Muscle layer of duodenum (tissue), 2 donors: ENCODE measurements at regions not wholly inside any gene's neighbourhood (a gene's known extent, or its start where the extent isn't known, plus 50 kb on each side); places are given as distances from the start of the nearest gene placed in this dataset.

Experiments used
- H3K27ac ChIP-seq: one replicate; pipeline ENCODE4 v1.7.0; 2013; ENCODE audit warnings: mild to moderate bottlenecking, low read length
- H3K27me3 ChIP-seq: one replicate; pipeline ENCODE4 v1.7.0; 2013; ENCODE audit warnings: low read depth, mild to moderate bottlenecking, control low read depth, low read length
- H3K36me3 ChIP-seq, 2 donors: one replicate each; pipeline ENCODE4 v1.7.0; 2013; ENCODE audit warnings: low read length in 2 of 2, control low read depth in 1 of 2, mild to moderate bottlenecking in 1 of 2; ENCODE audit not compliant: insufficient read depth in 2 of 2, control insufficient read depth in 1 of 2
- H3K4me1 ChIP-seq, 2 donors: one replicate each; pipeline ENCODE4 v1.7.0; 2013; ENCODE audit warnings: low read length in 2 of 2, mild to moderate bottlenecking in 2 of 2, control low read depth in 1 of 2, moderate library complexity in 1 of 2; ENCODE audit not compliant: insufficient read depth in 2 of 2, control insufficient read depth in 1 of 2
- H3K4me3 ChIP-seq, 2 donors: one replicate each; pipeline ENCODE4 v1.7.0; 2013; ENCODE audit warnings: low read length in 2 of 2, low read depth in 1 of 2, mild to moderate bottlenecking in 1 of 2
- H3K9me3 ChIP-seq, 2 donors: one replicate each; pipeline ENCODE4 v1.7.0; 2013; ENCODE audit warnings: low read length in 2 of 2, control low read depth in 1 of 2, mild to moderate bottlenecking in 1 of 2; ENCODE audit not compliant: control insufficient read depth in 1 of 2
- donor health status: healthy.

GRCh38 chr9:81741103-81741502 lies 51.8 kb upstream of the TLE1 start:
- H3K27me3 ChIP-seq = no peaks in the 10 kb centered on the region
- H3K4me1 ChIP-seq = peaks cover 0 to 4% of the 10 kb centered on the region in 2 donors
- no peaks in the 10 kb centered on the region for H3K9me3 ChIP-seq
- no peak overlapping the region for H3K4me3 ChIP-seq
- H3K36me3 ChIP-seq = no peaks in the 10 kb centered on the region
- H3K27ac ChIP-seq = no peak overlapping the region

GRCh38 chr9:81748091-81748490 lies 58.7 kb upstream of the TLE1 start:
- no peak overlapping the region for H3K27ac ChIP-seq
- no peaks in the 10 kb centered on the region for H3K27me3 ChIP-seq
- H3K4me3 ChIP-seq = no peak overlapping the region
- H3K9me3 ChIP-seq = no peaks in the 10 kb centered on the region
- no peaks in the 10 kb centered on the region for H3K4me1 ChIP-seq
- H3K36me3 ChIP-seq = no peaks in the 10 kb centered on the region

- H3K27ac ChIP-seq = no peak overlapping the region
- no peaks in the 10 kb centered on the region for H3K27me3 ChIP-seq
- H3K4me1 ChIP-seq = no peaks in the 10 kb centered on the region
- no peaks in the 10 kb centered on the region for H3K9me3 ChIP-seq
- no peak overlapping the region for H3K4me3 ChIP-seq
- no peaks in the 10 kb centered on the region for H3K36me3 ChIP-seq
Observed at GRCh38 chr9:81753436-81753835, 64.1 kb upstream of the TLE1 start.

- no peaks in the 10 kb centered on the region for H3K27me3 ChIP-seq
- H3K27ac ChIP-seq = no peak overlapping the region
- H3K4me1 ChIP-seq = no peaks in the 10 kb centered on the region
- no peaks in the 10 kb centered on the region for H3K9me3 ChIP-seq
- H3K4me3 ChIP-seq = no peak overlapping the region
- no peaks in the 10 kb centered on the region for H3K36me3 ChIP-seq
Observed at GRCh38 chr9:81754245-81754644, 64.9 kb upstream of the TLE1 start.

GRCh38 chr9:81755721-81756120 lies 66.4 kb upstream of the TLE1 start:
- H3K36me3 ChIP-seq = no peaks in the 10 kb centered on the region
- H3K27me3 ChIP-seq = no peaks in the 10 kb centered on the region
- H3K9me3 ChIP-seq = no peaks in the 10 kb centered on the region
- H3K27ac ChIP-seq = no peak overlapping the region
- no peak overlapping the region for H3K4me3 ChIP-seq
- H3K4me1 ChIP-seq = no peaks in the 10 kb centered on the region

GRCh38 chr9:81756561-81756960 lies 67.2 kb upstream of the TLE1 start:
- H3K9me3 ChIP-seq = no peaks in the 10 kb centered on the region
- H3K27me3 ChIP-seq = no peaks in the 10 kb centered on the region
- H3K27ac ChIP-seq = no peak overlapping the region
- H3K36me3 ChIP-seq = no peaks in the 10 kb centered on the region
- H3K4me1 ChIP-seq = no peaks in the 10 kb centered on the region
- no peak overlapping the region for H3K4me3 ChIP-seq

- H3K4me1 ChIP-seq = no peaks in the 10 kb centered on the region
- no peak overlapping the region for H3K27ac ChIP-seq
- H3K36me3 ChIP-seq = no peaks in the 10 kb centered on the region
- H3K9me3 ChIP-seq = no peaks in the 10 kb centered on the region
- H3K27me3 ChIP-seq = no peaks in the 10 kb centered on the region
- H3K4me3 ChIP-seq = no peak overlapping the region
Observed at GRCh38 chr9:81758123-81758797, 68.9 kb upstream of the TLE1 start.

- no peaks in the 10 kb centered on the region for H3K9me3 ChIP-seq
- no peaks in the 10 kb centered on the region for H3K36me3 ChIP-seq
- H3K4me1 ChIP-seq = no peaks in the 10 kb centered on the region
- no peak overlapping the region for H3K4me3 ChIP-seq
- no peaks in the 10 kb centered on the region for H3K27me3 ChIP-seq
- H3K27ac ChIP-seq = no peak overlapping the region
Observed at GRCh38 chr9:81759680-81760215, 70.4 kb upstream of the TLE1 start.

GRCh38 chr9:81767921-81768320 lies 78.6 kb upstream of the TLE1 start:
- Histone ChIP-seq H3K27ac (no peak overlapping the region), H3K36me3 (no peaks in the 10 kb centered on the region), H3K4me3 (no peak overlapping the region), H3K9me3 (peaks cover 0 to 3% of the 10 kb centered on the region in 2 donors), H3K4me1 (no peaks in the 10 kb centered on the region), H3K27me3 (no peaks in the 10 kb centered on the region)

- Histone ChIP-seq H3K4me1 (no peaks in the 10 kb centered on the region), H3K27ac (no peak overlapping the region), H3K36me3 (no peaks in the 10 kb centered on the region), H3K4me3 (no peak overlapping the region), H3K9me3 (peaks cover 0 to 3% of the 10 kb centered on the region in 2 donors), H3K27me3 (no peaks in the 10 kb centered on the region)
Observed at GRCh38 chr9:81771571-81771970, 82.2 kb upstream of the TLE1 start.

- H3K4me3 ChIP-seq = no peak overlapping the region
- no peaks in the 10 kb centered on the region for H3K36me3 ChIP-seq
- no peaks in the 10 kb centered on the region for H3K27me3 ChIP-seq
- peaks cover 0 to 3% of the 10 kb centered on the region in 2 donors for H3K9me3 ChIP-seq
- no peaks in the 10 kb centered on the region for H3K4me1 ChIP-seq
- H3K27ac ChIP-seq = no peak overlapping the region
Observed at GRCh38 chr9:81772144-81772543, 82.8 kb upstream of the TLE1 start.

- no peaks in the 10 kb centered on the region for H3K9me3 ChIP-seq
- no peak overlapping the region for H3K4me3 ChIP-seq
- no peak overlapping the region for H3K27ac ChIP-seq
- H3K36me3 ChIP-seq = no peaks in the 10 kb centered on the region
- H3K4me1 ChIP-seq = no peaks in the 10 kb centered on the region
- no peaks in the 10 kb centered on the region for H3K27me3 ChIP-seq
Observed at GRCh38 chr9:81776390-81776789, 87.0 kb upstream of the TLE1 start.
